GM12801 (cell line): ENCODE measurements at regions not wholly inside any gene's neighbourhood (a gene's known extent, or its start where the extent isn't known, plus 50 kb on each side); places are given as distances from the start of the nearest gene placed in this dataset.

Experiments
- CTCF ChIP-seq: IDR thresholded peaks from one replicate; pipeline ENCODE4 v1.5.1; 2011; ENCODE audit warnings: control low read depth; ENCODE audit not compliant: insufficient read length; ENCODE audit errors: extremely low read depth

GRCh38 chr10:123445261-123445775, 220.8 kb upstream of the GPR26 start:
- TF ChIP-seq CTCF = no peak

- TF ChIP-seq CTCF = no peak
Observed at GRCh38 chr10:123446449-123447156, 219.6 kb upstream of the GPR26 start.

- TF ChIP-seq CTCF = no peak
Observed at GRCh38 chr10:123449234-123449962, 216.8 kb upstream of the GPR26 start.

GRCh38 chr10:123450956-123451605, 215.1 kb upstream of the GPR26 start:
- TF ChIP-seq CTCF = no peak

GRCh38 chr10:123451618-123452245, 214.4 kb upstream of the GPR26 start:
- TF ChIP-seq CTCF = no peak

GRCh38 chr10:123454987-123455386, 211.2 kb upstream of the GPR26 start:
- TF ChIP-seq CTCF = no peak

GRCh38 chr10:123455861-123456260, 210.3 kb upstream of the GPR26 start:
- no peak for TF ChIP-seq CTCF
